ENCODE measurements at regions not wholly inside any gene's neighbourhood (a gene's known extent, or its start where the extent isn't known, plus 50 kb on each side); places are given as distances from the start of the nearest gene placed in this dataset.

DNA sequence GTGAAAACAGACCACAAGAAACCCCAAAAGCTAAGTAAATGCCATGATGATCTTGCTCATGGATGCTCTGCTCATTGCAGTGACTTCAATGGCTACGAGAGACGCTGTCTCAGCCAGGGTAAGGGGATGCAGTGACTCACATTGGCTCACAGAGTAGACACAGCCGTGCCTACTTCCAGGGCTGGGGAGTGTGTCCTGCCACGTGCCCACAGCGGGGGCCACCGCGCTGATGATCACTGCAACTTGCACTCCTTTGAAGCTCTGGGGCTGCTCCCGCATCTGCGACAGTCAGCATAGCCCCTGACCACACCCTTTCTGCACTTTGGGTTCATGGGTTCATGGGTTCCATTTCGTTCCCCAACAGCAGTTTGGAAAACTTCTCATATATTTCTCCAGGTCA lies 231.4 kb upstream of the RPL38 start:
- ATAC-seq (ENCODE audit: low read depth), result no peak
- CTCF ChIA-PET, result interaction anchor here (0.8 kb wide), 1 partner anchor 12 kb away, joined by 3 read pairs; no protein-coding TSS in a partner anchor
- POLR2A ChIA-PET, result no interaction called here

DNA sequence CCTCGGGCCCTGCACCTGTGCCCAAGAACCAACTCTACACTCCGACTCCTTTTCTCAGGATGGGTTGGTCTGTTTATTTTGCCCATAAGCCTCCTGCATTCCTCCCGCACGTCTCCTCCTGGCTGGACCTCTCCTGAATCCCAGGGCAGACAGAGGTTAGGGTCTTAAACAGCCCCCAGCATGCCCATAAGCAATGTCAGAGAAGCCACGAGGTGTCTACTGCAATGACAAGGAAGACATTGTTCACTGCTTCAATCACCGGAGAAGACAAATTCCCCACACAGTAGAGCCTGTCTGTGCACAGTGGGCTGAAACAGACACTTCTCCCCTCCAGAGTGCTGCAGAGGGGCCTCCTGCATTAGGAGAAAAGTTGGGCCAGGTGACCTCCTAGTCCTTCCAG lies 230.6 kb upstream of the RPL38 start:
- Histone ChIP-seq H4K20me1 (ENCODE audit: control insufficient read depth, insufficient read depth, low read length, poor library complexity, severe bottlenecking) (no peaks in the 10 kb centered on the region), H2AFZ (ENCODE audit: insufficient read depth, low read depth, low read length, poor library complexity, severe bottlenecking) (no peak overlapping the region), H3K27ac (ENCODE audit: low read length in 2 of 2) (no peak overlapping the region), H3K4me2 (replicated peaks; ENCODE audit: low read depth, low read length, poor library complexity, severe bottlenecking) (no peak overlapping the region), H3K4me1 (ENCODE audit: control insufficient read depth in 2 of 2, insufficient read depth in 2 of 2, low read length in 2 of 2) (no peaks in the 10 kb centered on the region), H3K27me3 (replicated peaks in 1 of 4; ENCODE audit: control extremely low read depth in 1 of 4, control insufficient read depth in 3 of 4, insufficient read depth in 4 of 4, low read length in 3 of 4) (peaks cover 0 to 4% (median 0%) of the 10 kb centered on the region in 4 experiments), H3K9me3 (ENCODE audit: control extremely low read depth in 1 of 3, control insufficient read depth in 2 of 3, insufficient read depth in 1 of 3, low read length in 2 of 3) (no peaks in the 10 kb centered on the region), H3K9ac (ENCODE audit: low read length) (no peak overlapping the region), H3K79me2 (ENCODE audit: control insufficient read depth, insufficient read depth, low read length) (no peaks in the 10 kb centered on the region), H3K4me3 (ENCODE audit: control extremely low read depth in 1 of 5, extremely low read depth in 1 of 5, insufficient read depth in 1 of 5, low read depth in 2 of 5, low read length in 4 of 5) (no peak overlapping the region), H3K36me3 (replicated peaks in 1 of 2; ENCODE audit: control extremely low read depth in 1 of 2, control insufficient read depth in 1 of 2, extremely low read depth in 1 of 2, insufficient read depth in 2 of 2, low read length in 1 of 2) (no peaks in the 10 kb centered on the region)
- DNase-seq, result no peak
- 84% methylated on average over 6 of the region's 6 CpGs for WGBS (ENCODE audit: insufficient coverage)
- peaks cover 37% of the 10 kb centered on the region for H3K27me3 Mint-ChIP-seq
- no peak overlapping the region for H3K27ac Mint-ChIP-seq
- intact Hi-C loops (cut with micrococcal nuclease), result no loop called here
- CTCF ChIA-PET, result interaction anchor here (0.8 kb wide), 1 partner anchor 12 kb away, joined by 3 read pairs; no protein-coding TSS in a partner anchor
- no peak for ATAC-seq (ENCODE audit: low read depth)
- no peaks in the 10 kb centered on the region for H3K4me1 Mint-ChIP-seq
- POLR2A ChIA-PET, result no interaction called here
- H3K9me3 Mint-ChIP-seq (ENCODE audit: insufficient read depth), result no peaks in the 10 kb centered on the region
- TF ChIP-seq, protein P1, sequence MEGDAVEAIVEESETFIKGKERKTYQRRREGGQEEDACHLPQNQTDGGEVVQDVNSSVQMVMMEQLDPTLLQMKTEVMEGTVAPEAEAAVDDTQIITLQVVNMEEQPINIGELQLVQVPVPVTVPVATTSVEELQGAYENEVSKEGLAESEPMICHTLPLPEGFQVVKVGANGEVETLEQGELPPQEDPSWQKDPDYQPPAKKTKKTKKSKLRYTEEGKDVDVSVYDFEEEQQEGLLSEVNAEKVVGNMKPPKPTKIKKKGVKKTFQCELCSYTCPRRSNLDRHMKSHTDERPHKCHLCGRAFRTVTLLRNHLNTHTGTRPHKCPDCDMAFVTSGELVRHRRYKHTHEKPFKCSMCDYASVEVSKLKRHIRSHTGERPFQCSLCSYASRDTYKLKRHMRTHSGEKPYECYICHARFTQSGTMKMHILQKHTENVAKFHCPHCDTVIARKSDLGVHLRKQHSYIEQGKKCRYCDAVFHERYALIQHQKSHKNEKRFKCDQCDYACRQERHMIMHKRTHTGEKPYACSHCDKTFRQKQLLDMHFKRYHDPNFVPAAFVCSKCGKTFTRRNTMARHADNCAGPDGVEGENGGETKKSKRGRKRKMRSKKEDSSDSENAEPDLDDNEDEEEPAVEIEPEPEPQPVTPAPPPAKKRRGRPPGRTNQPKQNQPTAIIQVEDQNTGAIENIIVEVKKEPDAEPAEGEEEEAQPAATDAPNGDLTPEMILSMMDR (IDR thresholded peaks at IDR 0.05), result no peak
- no peak for TF ChIP-seq EZH2 (IDR thresholded peaks at IDR 0.05; ENCODE audit: borderline replicate concordance, insufficient read depth, low read depth, low read length, poor library complexity, severe bottlenecking)
- no peak overlapping the region for H3K4me3 Mint-ChIP-seq

More for the DNA sequence above, 231.4 kb upstream of the RPL38 start:
- H3K4me1 Mint-ChIP-seq, result no peaks in the 10 kb centered on the region
- Histone ChIP-seq H2AFZ (ENCODE audit: insufficient read depth, low read depth, low read length, poor library complexity, severe bottlenecking) (no peak overlapping the region), H3K36me3 (replicated peaks in 1 of 2; ENCODE audit: control extremely low read depth in 1 of 2, control insufficient read depth in 1 of 2, extremely low read depth in 1 of 2, insufficient read depth in 2 of 2, low read length in 1 of 2) (no peaks in the 10 kb centered on the region), H3K4me2 (replicated peaks; ENCODE audit: low read depth, low read length, poor library complexity, severe bottlenecking) (no peak overlapping the region), H3K79me2 (ENCODE audit: control insufficient read depth, insufficient read depth, low read length) (no peaks in the 10 kb centered on the region), H4K20me1 (ENCODE audit: control insufficient read depth, insufficient read depth, low read length, poor library complexity, severe bottlenecking) (no peaks in the 10 kb centered on the region), H3K27ac (ENCODE audit: low read length in 2 of 2) (no peak overlapping the region), H3K4me3 (ENCODE audit: control extremely low read depth in 1 of 5, extremely low read depth in 1 of 5, insufficient read depth in 1 of 5, low read depth in 2 of 5, low read length in 4 of 5) (no peak overlapping the region), H3K27me3 (replicated peaks in 1 of 4; ENCODE audit: control extremely low read depth in 1 of 4, control insufficient read depth in 3 of 4, insufficient read depth in 4 of 4, low read length in 3 of 4) (peaks cover 0 to 4% (median 0%) of the 10 kb centered on the region in 4 experiments), H3K9me3 (ENCODE audit: control extremely low read depth in 1 of 3, control insufficient read depth in 2 of 3, insufficient read depth in 1 of 3, low read length in 2 of 3) (no peaks in the 10 kb centered on the region), H3K4me1 (ENCODE audit: control insufficient read depth in 2 of 2, insufficient read depth in 2 of 2, low read length in 2 of 2) (no peaks in the 10 kb centered on the region), H3K9ac (ENCODE audit: low read length) (no peak overlapping the region)
- DNase-seq, result no peak
- intact Hi-C loops (cut with micrococcal nuclease), result no loop called here
- TF ChIP-seq EZH2 (IDR thresholded peaks at IDR 0.05; ENCODE audit: borderline replicate concordance, insufficient read depth, low read depth, low read length, poor library complexity, severe bottlenecking), result no peak
- TF ChIP-seq, protein P1 (IDR thresholded peaks at IDR 0.05), result no peak
- no peak overlapping the region for H3K27ac Mint-ChIP-seq
- H3K4me3 Mint-ChIP-seq, result no peak overlapping the region
- H3K27me3 Mint-ChIP-seq, result peaks cover 35% of the 10 kb centered on the region
- whole genome bisulfite sequencing (ENCODE audit: insufficient coverage), result 91% methylated on average over 9 of the region's 10 CpGs
- H3K9me3 Mint-ChIP-seq (ENCODE audit: insufficient read depth), result no peaks in the 10 kb centered on the region

All from B cell (primary cell).